Mammary epithelial cell (primary cell): ENCODE measurements at regions not wholly inside any gene's neighbourhood (a gene's known extent, or its start where the extent isn't known, plus 50 kb on each side); places are given as distances from the start of the nearest gene placed in this dataset.

Experiments
- CTCF ChIP-seq, 2 donors: IDR thresholded peaks in 1 of 2; conservative IDR thresholded peaks in 1 of 2; 2 replicates each; pipeline ENCODE4 v1.5.1; 2011 to 2012; ENCODE audit warnings: inconsistent platforms in 2 of 2, low read length in 2 of 2, mild to moderate bottlenecking in 2 of 2, control low read depth in 1 of 2, low read depth in 1 of 2; ENCODE audit not compliant: insufficient read depth in 1 of 2; ENCODE audit errors: extremely low read depth in 1 of 2
- EZH2 ChIP-seq: IDR thresholded peaks from 2 replicates; pipeline ENCODE4 v1.6.1; 2012; ENCODE audit warnings: low read length, inconsistent platforms, borderline replicate concordance

GRCh38 chr3:163983940-163984339 lies 1094.4 kb downstream of the SI start:
- TF ChIP-seq CTCF (conservative IDR thresholded peaks at IDR 0.05 in 1 of 2, IDR thresholded peaks at IDR 0.05 in 1 of 2; ENCODE audit: extremely low read depth in 1 of 2, insufficient read depth in 1 of 2, low read depth in 1 of 2, low read length in 2 of 2) (no peak), EZH2 (no peak)
